Retina (tissue), 1 donor: ENCODE measurements at regions not wholly inside any gene's neighbourhood (a gene's known extent, or its start where the extent isn't known, plus 50 kb on each side); places are given as distances from the start of the nearest gene placed in this dataset.

Experiments
- DNase-seq: peaks from one replicate; pipeline ENCODE4 v3.0.0-alpha.2; 2016

- DNase-seq, result no peak
Observed at GRCh38 chr6:105787747-105788146, 298.4 kb upstream of the PRDM1 start.

GRCh38 chr6:105786890-105787655 is 299.1 kb upstream of the PRDM1 start:
- DNase-seq, result no peak

- DNase-seq, result no peak
Observed at GRCh38 chr6:105786449-105786848, 299.7 kb upstream of the PRDM1 start.

- DNase-seq, result no peak
Observed at GRCh38 chr6:105785066-105785811, 300.9 kb upstream of the PRDM1 start.

GRCh38 chr6:105784179-105784578 is 302.0 kb upstream of the PRDM1 start:
- DNase-seq, result no peak

- no peak for DNase-seq
Observed at GRCh38 chr6:105783333-105783935, 302.7 kb upstream of the PRDM1 start.

- DNase-seq, result no peak
Observed at GRCh38 chr6:105781915-105782314, 304.2 kb upstream of the PRDM1 start.

- DNase-seq, result no peak
Observed at GRCh38 chr6:105781248-105781647, 304.9 kb upstream of the PRDM1 start.

GRCh38 chr6:105780146-105780860 is 305.8 kb upstream of the PRDM1 start:
- DNase-seq, result no peak

GRCh38 chr6:105779110-105779509 is 307.0 kb upstream of the PRDM1 start:
- no peak for DNase-seq

GRCh38 chr6:105775095-105775494 is 311.0 kb upstream of the PRDM1 start:
- no peak for DNase-seq

- no peak for DNase-seq
Observed at GRCh38 chr6:105774247-105774646, 311.9 kb upstream of the PRDM1 start.

GRCh38 chr6:105771313-105771970 is 314.7 kb upstream of the PRDM1 start:
- no peak for DNase-seq

GRCh38 chr6:105769987-105770386 is 316.1 kb upstream of the PRDM1 start:
- no peak for DNase-seq

GRCh38 chr6:105769197-105769596 is 316.9 kb upstream of the PRDM1 start:
- DNase-seq, result no peak

- no peak for DNase-seq
Observed at GRCh38 chr6:105767541-105767940, 318.6 kb upstream of the PRDM1 start.

GRCh38 chr6:105765239-105765638 is 320.9 kb upstream of the PRDM1 start:
- DNase-seq, result no peak

GRCh38 chr6:105764315-105764714 is 321.8 kb upstream of the PRDM1 start:
- DNase-seq, result no peak

- DNase-seq, result no peak
Observed at GRCh38 chr6:105763866-105764265, 322.3 kb upstream of the PRDM1 start.

- DNase-seq, result no peak
Observed at GRCh38 chr6:105760746-105761145, 325.4 kb upstream of the PRDM1 start.

GRCh38 chr6:105759946-105760345 is 326.2 kb upstream of the PRDM1 start:
- no peak for DNase-seq

- no peak for DNase-seq
Observed at GRCh38 chr6:105759015-105759414, 327.1 kb upstream of the PRDM1 start.
